OCI-LY1 (cell line): ENCODE measurements at regions not wholly inside any gene's neighbourhood (a gene's known extent, or its start where the extent isn't known, plus 50 kb on each side); places are given as distances from the start of the nearest gene placed in this dataset.

Experiments used
- EZH2 ChIP-seq: fragments of 200-600 bp; sonication (generic), shearing (Covaris generic); IDR thresholded peaks from 2 replicates; pipeline ENCODE4 v1.8.0; 2017; ENCODE audit warnings: borderline replicate concordance, mixed run types, mild to moderate bottlenecking, antibody characterized with exemption, low read length, moderate library complexity, mixed read lengths
- TF ChIP-seq, protein P1 (sequence below): fragments of 200-600 bp; sonication (generic), shearing (Covaris generic); IDR thresholded peaks from 2 replicates; pipeline ENCODE4 v1.5.1; 2017; ENCODE audit warnings: mild to moderate bottlenecking, antibody characterized with exemption, low read length, moderate library complexity, mixed read lengths

DNA sequence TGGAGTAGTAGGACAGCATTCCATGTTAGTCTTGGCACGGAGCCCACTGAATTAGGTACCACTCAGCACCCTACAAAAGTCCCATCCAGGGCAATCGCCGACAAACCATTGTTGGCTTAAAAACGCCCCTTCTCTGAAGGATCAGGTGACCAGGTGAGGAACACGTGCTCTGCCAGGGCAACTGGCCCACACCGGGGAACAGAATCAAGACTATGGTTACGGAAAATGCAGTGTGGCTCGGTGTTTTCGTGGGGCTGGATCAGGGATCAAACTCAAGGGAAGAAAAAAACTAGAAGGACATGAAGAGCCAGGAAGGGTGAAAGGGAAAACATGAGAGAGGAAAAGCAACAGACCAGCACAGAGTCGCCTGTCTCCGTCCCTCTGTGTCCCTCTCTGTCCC, 177.8 kb upstream of the ARID1B start:
- TF ChIP-seq, protein P1, sequence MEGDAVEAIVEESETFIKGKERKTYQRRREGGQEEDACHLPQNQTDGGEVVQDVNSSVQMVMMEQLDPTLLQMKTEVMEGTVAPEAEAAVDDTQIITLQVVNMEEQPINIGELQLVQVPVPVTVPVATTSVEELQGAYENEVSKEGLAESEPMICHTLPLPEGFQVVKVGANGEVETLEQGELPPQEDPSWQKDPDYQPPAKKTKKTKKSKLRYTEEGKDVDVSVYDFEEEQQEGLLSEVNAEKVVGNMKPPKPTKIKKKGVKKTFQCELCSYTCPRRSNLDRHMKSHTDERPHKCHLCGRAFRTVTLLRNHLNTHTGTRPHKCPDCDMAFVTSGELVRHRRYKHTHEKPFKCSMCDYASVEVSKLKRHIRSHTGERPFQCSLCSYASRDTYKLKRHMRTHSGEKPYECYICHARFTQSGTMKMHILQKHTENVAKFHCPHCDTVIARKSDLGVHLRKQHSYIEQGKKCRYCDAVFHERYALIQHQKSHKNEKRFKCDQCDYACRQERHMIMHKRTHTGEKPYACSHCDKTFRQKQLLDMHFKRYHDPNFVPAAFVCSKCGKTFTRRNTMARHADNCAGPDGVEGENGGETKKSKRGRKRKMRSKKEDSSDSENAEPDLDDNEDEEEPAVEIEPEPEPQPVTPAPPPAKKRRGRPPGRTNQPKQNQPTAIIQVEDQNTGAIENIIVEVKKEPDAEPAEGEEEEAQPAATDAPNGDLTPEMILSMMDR = no peak
- no peak for TF ChIP-seq EZH2
